Adrenal gland (tissue), 9 donors: ENCODE measurements at regions not wholly inside any gene's neighbourhood (a gene's known extent, or its start where the extent isn't known, plus 50 kb on each side); places are given as distances from the start of the nearest gene placed in this dataset.

Experiments used
- DNase-seq, 7 donors: peaks; one replicate each; pipeline ENCODE4 v3.0.0-alpha.2; 2019 to 2020
- H3K27ac ChIP-seq, 5 donors: fragments of 200-600 bp; sonication (generic) in 4 of 5; 1 replicate in 3 of 5; 2 replicates in 2 of 5; pipeline versions ENCODE4 v1.5.1 to v1.8.0; 2016 to 2020; ENCODE audit warnings: mild to moderate bottlenecking in 1 of 5
- H3K27me3 ChIP-seq: fragments of 200-600 bp; 2 replicates; pipeline ENCODE4 v1.8.0; 2021
- H3K36me3 ChIP-seq, 2 donors: fragments of 200-600 bp; replicated peaks in 1 of 2; 1 replicate in 1 of 2; 2 replicates in 1 of 2; pipeline versions ENCODE4 v1.5.1 to v1.8.0; 2018 to 2022
- H3K4me1 ChIP-seq, 2 donors: fragments of 200-600 bp; replicated peaks in 1 of 2; 1 replicate in 1 of 2; 2 replicates in 1 of 2; pipeline versions ENCODE4 v1.5.1 to v1.8.0; 2018 to 2021
- H3K4me3 ChIP-seq, 4 donors: fragments of 200-600 bp; sonication (generic) in 3 of 4; one replicate each; pipeline ENCODE4 v1.5.1; 2016 to 2018
- H3K9me3 ChIP-seq, 3 donors: fragments of 200-600 bp; sonication (generic) in 1 of 3; replicated peaks in 1 of 3; 1 replicate in 2 of 3; 2 replicates in 1 of 3; pipeline versions ENCODE4 v1.5.1 to v1.8.0; 2016 to 2021
- CTCF ChIP-seq, 6 experiments: fragments of 450-650 bp in 4 of 6; fragments of 200-600 bp in 2 of 6; sonication (generic) in 1 of 6; IDR thresholded peaks; 1 replicate in 5 of 6; 2 replicates in 1 of 6; pipeline versions ENCODE4 v1.5.1 to v1.8.0; 2016 to 2021; ENCODE audit warnings: antibody characterized with exemption in 6 of 6, mild to moderate bottlenecking in 2 of 6, moderate library complexity in 1 of 6
- POLR2A ChIP-seq, 2 donors: fragments of 450-650 bp; IDR thresholded peaks; one replicate each; pipeline ENCODE4 v1.6.1; 2017; ENCODE audit warnings: antibody characterized with exemption in 2 of 2, mild to moderate bottlenecking in 2 of 2, moderate library complexity in 1 of 2
- WGBS, 4 donors: extraction: QIAGEN DNeasy Blood & Tissue Kit in 2 of 4; methylation state at CpG; one replicate each; pipeline versions ENCODE4 v1.1.5 to v1.1.7; 2013 to 2017; 5-methylcytosine and 5-hydroxymethylcytosine counted together
- intact Hi-C, 2 donors: fragments of 100-400 bp; cut with DNase I; formaldehyde crosslinking; loops; one replicate each; pipeline versions ENCODE4 v1.14.1 to v1.15.0; 2022 to 2023
- donor health status: healthy with polysubstance abuse.
- donor health status: Bipolar disorder and iron deficiency.
- donor health status: DM: yes; HTN: yes; CAD: no.
- donor health status: DM: no; HTN: no; CAD: no.
- donor health status: DM: no; HTN: no; CAD: no.

- WGBS, 4 donors = 68 to 75% (median 73%) methylated on average over 9 of the region's 9 CpGs
- no peak overlapping the region for H3K4me3 ChIP-seq
- no peaks in the 10 kb centered on the region for H3K36me3 ChIP-seq
- intact Hi-C loops = no loop called here
- no peak overlapping the region for H3K27ac ChIP-seq
- no peak for DNase-seq
- H3K9me3 ChIP-seq = no peaks in the 10 kb centered on the region
- H3K27me3 ChIP-seq = no peaks in the 10 kb centered on the region
- no peaks in the 10 kb centered on the region for H3K4me1 ChIP-seq
- TF ChIP-seq CTCF (IDR thresholded peaks at IDR 0.05) (no peak), POLR2A (IDR thresholded peaks at IDR 0.05) (no peak)
Observed at GRCh38 chr3:24985668-24986067, 442.4 kb upstream of the RARB start.

- intact Hi-C loops = no loop called here
- Histone ChIP-seq H3K9me3 (no peaks in the 10 kb centered on the region), H3K4me1 (no peaks in the 10 kb centered on the region), H3K36me3 (no peaks in the 10 kb centered on the region), H3K4me3 (no peak overlapping the region), H3K27me3 (no peaks in the 10 kb centered on the region), H3K27ac (no peak overlapping the region)
- no peak for DNase-seq
- WGBS, 4 donors = 81 to 88% (median 83%) methylated on average over 7 of the region's 7 CpGs
- TF ChIP-seq POLR2A (IDR thresholded peaks at IDR 0.05) = no peak
- no peak for TF ChIP-seq CTCF (IDR thresholded peaks at IDR 0.05)
Observed at GRCh38 chr3:24986612-24987011, 441.5 kb upstream of the RARB start.

DNA sequence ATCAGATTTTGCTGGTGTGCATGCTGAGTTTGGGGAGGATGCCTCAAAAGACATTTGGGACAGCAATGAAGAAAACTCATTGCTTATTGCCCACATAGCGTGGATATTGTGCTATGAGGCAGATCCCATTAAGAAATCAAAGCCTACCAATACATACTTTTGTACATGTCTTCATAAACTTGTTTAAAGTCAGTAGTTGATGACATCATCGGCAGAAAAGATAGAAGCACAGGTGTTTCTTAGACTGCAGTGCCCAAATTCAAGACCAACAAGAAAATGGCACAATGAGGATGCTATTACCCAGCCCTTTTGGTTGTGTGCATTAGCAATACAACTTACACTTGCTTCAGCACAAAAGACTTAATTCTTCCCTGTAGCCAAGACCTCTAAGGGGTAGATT lies 428.7 kb upstream of the RARB start:
- Histone ChIP-seq H3K4me1 (no peaks in the 10 kb centered on the region), H3K27ac (no peak overlapping the region), H3K9me3 (no peaks in the 10 kb centered on the region), H3K36me3 (no peaks in the 10 kb centered on the region), H3K27me3 (no peaks in the 10 kb centered on the region), H3K4me3 (no peak overlapping the region)
- TF ChIP-seq POLR2A (IDR thresholded peaks at IDR 0.05) (no peak), CTCF (IDR thresholded peaks at IDR 0.05) (no peak)
- intact Hi-C loops = no loop called here
- no peak for DNase-seq
- 76 to 79% (median 76%) methylated on average over 2 of the region's 2 CpGs for WGBS, 4 donors

GRCh38 chr3:25000971-25001591 lies 427.0 kb upstream of the RARB start:
- Histone ChIP-seq H3K9me3 (no peaks in the 10 kb centered on the region), H3K27me3 (no peaks in the 10 kb centered on the region), H3K36me3 (no peaks in the 10 kb centered on the region), H3K4me3 (no peak overlapping the region), H3K27ac (no peak overlapping the region), H3K4me1 (no peaks in the 10 kb centered on the region)
- DNase-seq = no peak
- intact Hi-C loops = no loop called here
- TF ChIP-seq POLR2A (IDR thresholded peaks at IDR 0.05) = no peak
- TF ChIP-seq CTCF (IDR thresholded peaks at IDR 0.05) = no peak
- WGBS, 4 donors = 75 to 93% (median 88%) methylated on average over 1 of the region's 1 CpG
